WTC11 (cell line): ENCODE measurements at regions not wholly inside any gene's neighbourhood (a gene's known extent, or its start where the extent isn't known, plus 50 kb on each side); places are given as distances from the start of the nearest gene placed in this dataset.
A peak's percentile ranks its signal among the peaks of the same experiment; 100 is the strongest.

Experiments used
- ATAC-seq: fragments of 200-7000 bp; cut with Tn5 transposase; 2 replicates; pipeline ENCODE4 v1.10.0; 2021; ENCODE audit warnings: mild to moderate bottlenecking, moderate library complexity
- CTCF ChIA-PET: fragments of 300-600 bp; sonication (Branson Sonifier 250); formaldehyde crosslinking; loops from one replicate; lab custom pipeline; 2021; ENCODE audit warnings: antibody characterized with exemption; lab: Charles Lee
- POLR2A ChIA-PET: fragments of 350-600 bp; sonication (Branson Sonifier 250); formaldehyde crosslinking; loops from one replicate; lab custom pipeline; 2021; ENCODE audit warnings: antibody characterized with exemption; lab: Charles Lee
- DNase-seq: peaks from one replicate; pipeline ENCODE4 v3.0.0; 2021; ENCODE audit warnings: low spot score
- H3K27ac Mint-ChIP-seq: 2 replicates; pipeline ENCODE4 v1.8.0; 2021; ENCODE audit warnings: mixed read lengths
- H3K27me3 Mint-ChIP-seq: 2 replicates; pipeline ENCODE4 v1.8.0; 2021; ENCODE audit warnings: low read depth, mild to moderate bottlenecking, moderate library complexity, mixed read lengths
- H3K36me3 Mint-ChIP-seq: 2 replicates; pipeline ENCODE4 v1.8.0; 2021; ENCODE audit warnings: mixed read lengths
- H3K4me1 Mint-ChIP-seq: 2 replicates; pipeline ENCODE4 v1.8.0; 2022; ENCODE audit warnings: mixed read lengths
- H3K4me3 Mint-ChIP-seq: 2 replicates; pipeline ENCODE4 v1.8.0; 2021; ENCODE audit warnings: mild to moderate bottlenecking, moderate library complexity, mixed read lengths
- H3K9me3 Mint-ChIP-seq: 2 replicates; pipeline ENCODE4 v1.8.0; 2021; ENCODE audit warnings: mixed read lengths
- ATF1 ChIP-seq: sonication (generic); formaldehyde crosslinking; IDR thresholded peaks from 2 replicates; pipeline ENCODE4 v1.8.1; 2023; ENCODE audit warnings: mild to moderate bottlenecking, moderate library complexity, missing genetic modification reagents
- CREM ChIP-seq: sonication (generic); formaldehyde crosslinking; IDR thresholded peaks from 2 replicates; pipeline ENCODE4 v1.8.1; 2022; ENCODE audit warnings: mild to moderate bottlenecking, missing genetic modification reagents, moderate library complexity
- E2F4 ChIP-seq: sonication (generic); formaldehyde crosslinking; IDR thresholded peaks from 2 replicates; pipeline ENCODE4 v1.8.1; 2022; ENCODE audit warnings: low read depth, mild to moderate bottlenecking, moderate library complexity, missing genetic modification reagents, borderline replicate concordance
- GABPB1 ChIP-seq: sonication (generic); formaldehyde crosslinking; IDR thresholded peaks from 2 replicates; pipeline ENCODE4 v1.8.1; 2023; ENCODE audit warnings: mild to moderate bottlenecking, missing genetic modification reagents
- GTF2I ChIP-seq: fragments of 250-450 bp; sonication (Bioruptor Pico); conservative IDR thresholded peaks from 2 replicates; pipeline ENCODE4 v1.4.0; 2021; ENCODE audit warnings: mild to moderate bottlenecking
- IRF1 ChIP-seq: sonication (generic); formaldehyde crosslinking; IDR thresholded peaks from 2 replicates; pipeline ENCODE4 v1.8.0; 2023; ENCODE audit warnings: missing genetic modification reagents
- SMAD4 ChIP-seq: sonication (generic); formaldehyde crosslinking; IDR thresholded peaks from 2 replicates; pipeline ENCODE4 v1.8.0; 2022; ENCODE audit warnings: mild to moderate bottlenecking, missing genetic modification reagents
- TP53 ChIP-seq: sonication (generic); formaldehyde crosslinking; IDR thresholded peaks from 2 replicates; pipeline ENCODE4 v1.8.1; 2023; ENCODE audit warnings: mild to moderate bottlenecking, missing genetic modification reagents
- ZNF425 ChIP-seq: fragments of 250-450 bp; sonication (Bioruptor Pico); conservative IDR thresholded peaks from 2 replicates; pipeline ENCODE4 v1.9.0; 2021; ENCODE audit warnings: mild to moderate bottlenecking
- ZNF512 ChIP-seq: sonication (generic); formaldehyde crosslinking; IDR thresholded peaks from 2 replicates; pipeline ENCODE4 v1.8.1; 2022; ENCODE audit warnings: missing genetic modification reagents, borderline replicate concordance
- ZNF532 ChIP-seq: fragments of 250-450 bp; sonication (Bioruptor Pico); IDR thresholded peaks from 2 replicates; pipeline ENCODE4 v1.9.0; 2021; ENCODE audit warnings: mild to moderate bottlenecking, borderline replicate concordance
- ZNF671 ChIP-seq: fragments of 250-450 bp; sonication (Bioruptor Pico); IDR thresholded peaks from 2 replicates; pipeline ENCODE4 v1.8.0; 2021; ENCODE audit warnings: mild to moderate bottlenecking

- DNase-seq: peak; percentile 73
- peak; percentile 93 for ATAC-seq
These were observed 275.0 kb upstream of the G2E3 start for GRCh38 chr14:30283822-30284446.

GRCh38 chr14:30284808-30285207, 274.1 kb upstream of the G2E3 start:
- TF ChIP-seq GTF2I (no peak), ATF1 (CRISPR knock-in tag) (no peak), ZNF532 (no peak)
- Mint-ChIP-seq H3K4me1 (no peaks in the 10 kb centered on the region; the same call in 1 of the 2 replicates), H3K27ac (no peak overlapping the region), H3K4me3 (no peak overlapping the region), H3K27me3 (no peaks in the 10 kb centered on the region), H3K36me3 (no peaks in the 10 kb centered on the region), H3K9me3 (peaks cover 7% of the 10 kb centered on the region; the same call in 1 of the 2 replicates)
- ATAC-seq (no peak), DNase-seq (no peak)
- ChIA-PET POLR2A (no interaction called here), CTCF (interaction anchor here (1.1 to 5.7 kb wide), 9 partner anchors 8 to 438 kb away, joined by 3 to 150 read pairs (median 13); no protein-coding TSS in a partner anchor)

More at GRCh38 chr14:30283822-30284446, 275.0 kb upstream of the G2E3 start:
- Mint-ChIP-seq H3K27ac (no peak overlapping the region), H3K4me1 (no peaks in the 10 kb centered on the region), H3K4me3 (no peak overlapping the region), H3K9me3 (peaks cover 12% of the 10 kb centered on the region; the same call in 1 of the 2 replicates), H3K36me3 (no peaks in the 10 kb centered on the region), H3K27me3 (no peaks in the 10 kb centered on the region)
- ChIA-PET POLR2A (interaction anchor here (0.6 to 0.9 kb wide), 2 partner anchors 11 to 45 kb away, joined by 3 read pairs; no protein-coding TSS in a partner anchor), CTCF (interaction anchor here (0.7 to 5.7 kb wide), 33 partner anchors 9 to 477 kb away, joined by 3 to 150 read pairs (median 4); no protein-coding TSS in a partner anchor)
- TF ChIP-seq ZNF425 (CRISPR knock-in tag) (no peak), SMAD4 (CRISPR knock-in tag) (no peak), TP53 (CRISPR knock-in tag) (no peak), GABPB1 (CRISPR knock-in tag) (0 out of 2 replicates have a peak, but pooled peaks have one; percentile 15)

- no peaks in the 10 kb centered on the region for H3K27me3 Mint-ChIP-seq
- H3K4me3 Mint-ChIP-seq: no peak overlapping the region
- ChIA-PET POLR2A (no interaction called here), CTCF (interaction anchor here (1.0 to 1.1 kb wide), 2 partner anchors 17 to 18 kb away, joined by 3 read pairs; no protein-coding TSS in a partner anchor)
- ATAC-seq (no peak), DNase-seq (no peak)
- H3K4me1 Mint-ChIP-seq: peaks cover 3% of the 10 kb centered on the region
- H3K27ac Mint-ChIP-seq: no peak overlapping the region
- H3K36me3 Mint-ChIP-seq: no peaks in the 10 kb centered on the region
- no peaks in the 10 kb centered on the region for H3K9me3 Mint-ChIP-seq
- TF ChIP-seq ZNF532 (no peak), E2F4 (no peak), ZNF671 (no peak), SMAD4 (CRISPR knock-in tag) (no peak), CREM (no peak), ZNF512 (CRISPR knock-in tag) (no peak), IRF1 (no peak)
These were observed 271.1 kb upstream of the G2E3 start for GRCh38 chr14:30287579-30288445.
